H1 (cell line): ENCODE measurements at regions not wholly inside any gene's neighbourhood (a gene's known extent, or its start where the extent isn't known, plus 50 kb on each side); places are given as distances from the start of the nearest gene placed in this dataset.

Experiments used
- CTCF ChIA-PET: fragments of 300-600 bp; sonication (Branson Sonifier 250); formaldehyde crosslinking; loops from one replicate; lab custom pipeline; 2021; ENCODE audit not compliant: partially characterized antibody; lab: Charles Lee
- POLR2A ChIA-PET: fragments of 300-600 bp; sonication (Branson Sonifier 250); formaldehyde crosslinking; loops from one replicate; lab custom pipeline; 2021; ENCODE audit warnings: inconsistent platforms; ENCODE audit not compliant: partially characterized antibody; lab: Charles Lee
- DNase-seq, 2 experiments: peaks; one replicate each; pipeline versions ENCODE4 v3.0.0 to v3.0.0-alpha.2; 2010 to 2022; ENCODE audit warnings: low spot score in 2 of 2, low read depth in 1 of 2, mixed read lengths in 1 of 2
- FAIRE-seq: peaks from 2 replicates; lab custom pipeline; 2011; peaks lifted over from hg19 to GRCh38; lab: Jason Lieb, UNC
- H2AFZ ChIP-seq: 2 replicates; pipeline ENCODE4 v1.8.1; 2012; ENCODE audit warnings: low read length, inconsistent platforms
- H2AK5ac ChIP-seq: 2 replicates; pipeline ENCODE4 v1.6.1; 2013; ENCODE audit warnings: low read depth, low read length
- H2BK120ac ChIP-seq: replicated peaks from 2 replicates; pipeline ENCODE3; 2013; ENCODE audit warnings: low read depth, low read length, inconsistent platforms
- H2BK12ac ChIP-seq: 2 replicates; pipeline ENCODE4 v1.6.1; 2013; ENCODE audit warnings: low read depth, low read length
- H2BK15ac ChIP-seq: 2 replicates; pipeline ENCODE4 v1.6.1; 2013; ENCODE audit warnings: low read length
- H2BK20ac ChIP-seq: 2 replicates; pipeline ENCODE4 v1.6.1; 2013; ENCODE audit warnings: low read length
- H2BK5ac ChIP-seq: 2 replicates; pipeline ENCODE4 v1.6.1; 2013; ENCODE audit warnings: low read depth, low read length
- H3K14ac ChIP-seq: 2 replicates; pipeline ENCODE4 v1.6.1; 2013; ENCODE audit warnings: inconsistent platforms; ENCODE audit not compliant: insufficient read length
- H3K18ac ChIP-seq: 2 replicates; pipeline ENCODE4 v1.6.1; 2013; ENCODE audit warnings: low read length; ENCODE audit errors: extremely low read depth
- H3K23ac ChIP-seq: 2 replicates; pipeline ENCODE4 v1.6.1; 2013; ENCODE audit warnings: inconsistent platforms; ENCODE audit not compliant: insufficient read length
- H3K23me2 ChIP-seq: 2 replicates; pipeline ENCODE4 v1.6.1; 2013; ENCODE audit warnings: low read depth, low read length
- H3K27ac ChIP-seq: 2 replicates; pipeline ENCODE4 v1.6.1; 2011; ENCODE audit warnings: low read depth, low read length, inconsistent platforms
- H3K27me3 ChIP-seq, 4 experiments: replicated peaks in 1 of 4; 1 replicate in 1 of 4; 2 replicates in 3 of 4; pipeline versions ENCODE4 v1.6.1 to v1.8.1; 2011 to 2013; ENCODE audit warnings: low read length in 3 of 4, mild to moderate bottlenecking in 3 of 4, inconsistent platforms in 2 of 4, mixed read lengths in 2 of 4, moderate library complexity in 1 of 4; ENCODE audit not compliant: control insufficient read depth in 3 of 4, insufficient read depth in 3 of 4; ENCODE audit errors: extremely low read depth in 1 of 4
- H3K36me3 ChIP-seq, 4 experiments: 2 replicates each; pipeline versions ENCODE4 v1.6.1 to v1.8.1; 2011 to 2013; ENCODE audit warnings: mild to moderate bottlenecking in 4 of 4, low read length in 3 of 4, moderate library complexity in 2 of 4, control low read depth in 1 of 4, inconsistent platforms in 1 of 4; ENCODE audit not compliant: insufficient read depth in 4 of 4, control insufficient read depth in 2 of 4
- H3K4ac ChIP-seq: replicated peaks from 2 replicates; pipeline ENCODE3; 2013; ENCODE audit warnings: low read length, low read depth, mixed read lengths, inconsistent platforms; ENCODE audit not compliant: insufficient read length
- H3K4me1 ChIP-seq, 4 experiments: replicated peaks in 1 of 4; 1 replicate in 1 of 4; 2 replicates in 3 of 4; pipeline versions ENCODE4 v1.6.1 to v1.8.1; 2011 to 2013; ENCODE audit warnings: low read length in 3 of 4, inconsistent platforms in 2 of 4, mixed read lengths in 1 of 4; ENCODE audit not compliant: insufficient read depth in 4 of 4, control insufficient read depth in 3 of 4
- H3K4me2 ChIP-seq, 2 experiments: 2 replicates each; pipeline versions ENCODE4 v1.6.1 to v1.8.1; 2011 to 2013; ENCODE audit warnings: low read depth in 2 of 2, low read length in 2 of 2, control low read depth in 1 of 2, inconsistent platforms in 1 of 2, mild to moderate bottlenecking in 1 of 2; ENCODE audit not compliant: insufficient read depth in 1 of 2
- H3K4me3 ChIP-seq, 4 experiments: fragments of 200-600, 300-600 bp in 1 of 4; sonication (generic), shearing (Covaris generic), sonication (Bioruptor Twin) in 1 of 4; 2 replicates each; pipeline versions ENCODE4 v1.5.1 to v1.8.1; 2011 to 2016; ENCODE audit warnings: low read length in 4 of 4, low read depth in 3 of 4, control low read depth in 2 of 4, inconsistent platforms in 2 of 4, mild to moderate bottlenecking in 2 of 4, mixed read lengths in 1 of 4, moderate library complexity in 1 of 4; ENCODE audit not compliant: insufficient read depth in 2 of 4; ENCODE audit errors: extremely low read depth in 1 of 4
- H3K56ac ChIP-seq: replicated peaks from 2 replicates; pipeline ENCODE3; 2013; ENCODE audit warnings: low read depth, mild to moderate bottlenecking, mixed read lengths, low read length, inconsistent platforms; ENCODE audit not compliant: insufficient read length
- H3K79me1 ChIP-seq: 2 replicates; pipeline ENCODE4 v1.6.1; 2013; ENCODE audit warnings: low read depth, low read length, control low read depth
- H3K79me2 ChIP-seq, 2 experiments: 2 replicates each; pipeline versions ENCODE4 v1.6.1 to v1.8.1; 2012 to 2013; ENCODE audit warnings: low read length in 2 of 2, mild to moderate bottlenecking in 2 of 2, inconsistent platforms in 1 of 2; ENCODE audit not compliant: insufficient read depth in 2 of 2, control insufficient read depth in 1 of 2
- H3K9ac ChIP-seq, 4 experiments: replicated peaks in 1 of 4; 1 replicate in 1 of 4; 2 replicates in 3 of 4; pipeline versions ENCODE4 v1.6.1 to v1.8.1; 2011 to 2013; ENCODE audit warnings: low read depth in 3 of 4, low read length in 3 of 4, control low read depth in 2 of 4, mild to moderate bottlenecking in 2 of 4, moderate library complexity in 2 of 4, inconsistent platforms in 1 of 4; ENCODE audit errors: extremely low read depth in 1 of 4
- H3K9me3 ChIP-seq, 2 experiments: 2 replicates each; pipeline versions ENCODE4 v1.6.1 to v1.8.1; 2012 to 2013; ENCODE audit warnings: mild to moderate bottlenecking in 2 of 2, moderate library complexity in 2 of 2, control low read depth in 1 of 2, inconsistent platforms in 1 of 2, low read depth in 1 of 2, low read length in 1 of 2, mixed read lengths in 1 of 2; ENCODE audit not compliant: insufficient read depth in 2 of 2
- H4K20me1 ChIP-seq, 2 experiments: replicated peaks in 1 of 2; 2 replicates each; pipeline versions ENCODE3 to v1.8.1; 2011 to 2013; ENCODE audit warnings: inconsistent platforms in 2 of 2, low read length in 2 of 2, mild to moderate bottlenecking in 1 of 2; ENCODE audit not compliant: insufficient read depth in 2 of 2, control insufficient read depth in 1 of 2
- H4K5ac ChIP-seq: 2 replicates; pipeline ENCODE4 v1.6.1; 2013; ENCODE audit warnings: low read length, low read depth, mixed read lengths, inconsistent platforms; ENCODE audit not compliant: insufficient read length
- H4K8ac ChIP-seq: 2 replicates; pipeline ENCODE4 v1.8.0; 2013; ENCODE audit warnings: mild to moderate bottlenecking, moderate library complexity, low read length, inconsistent platforms; ENCODE audit not compliant: insufficient read depth; ENCODE audit errors: extremely low read depth
- H4K91ac ChIP-seq: replicated peaks from 2 replicates; pipeline ENCODE3; 2013; ENCODE audit warnings: low read length, mixed read lengths, inconsistent platforms; ENCODE audit not compliant: insufficient read length
- ASH2L ChIP-seq: fragments of 200-600, 300-600 bp; sonication (generic); IDR thresholded peaks from one replicate; pipeline ENCODE4 v1.7.1; 2017; ENCODE audit warnings: low read length
- BCL11A ChIP-seq, 2 experiments: IDR thresholded peaks; one replicate each; pipeline ENCODE4 v1.6.1; 2011; ENCODE audit warnings: low read depth in 2 of 2, low read length in 2 of 2, mild to moderate bottlenecking in 2 of 2
- CHD1 ChIP-seq: IDR thresholded peaks from 2 replicates; pipeline ENCODE4 v1.6.1; 2012; ENCODE audit warnings: low read depth, low read length, improper control_type of control experiment
- GABPA ChIP-seq: IDR thresholded peaks from 2 replicates; pipeline ENCODE4 v1.6.1; 2011; ENCODE audit warnings: mild to moderate bottlenecking, low read length, moderate library complexity, borderline replicate concordance; ENCODE audit not compliant: insufficient read depth
- HDAC2 ChIP-seq, 2 experiments: fragments of 300-600 bp in 1 of 2; sonication (generic) in 1 of 2; IDR thresholded peaks; 2 replicates each; pipeline ENCODE4 v1.6.1; 2011 to 2012; ENCODE audit warnings: low read depth in 2 of 2, low read length in 2 of 2, mild to moderate bottlenecking in 2 of 2, moderate library complexity in 2 of 2, borderline replicate concordance in 1 of 2, inconsistent platforms in 1 of 2
- KDM4A ChIP-seq: IDR thresholded peaks from one replicate; pipeline ENCODE4 v1.7.1; 2012; ENCODE audit warnings: low read depth, mild to moderate bottlenecking, moderate library complexity, low read length, inconsistent platforms; ENCODE audit not compliant: severe bottlenecking
- POLR2A ChIP-seq, 2 experiments: IDR thresholded peaks; 1 replicate in 1 of 2; 2 replicates in 1 of 2; pipeline ENCODE4 v1.6.1; 2011; ENCODE audit warnings: low read depth in 2 of 2, low read length in 2 of 2, mild to moderate bottlenecking in 2 of 2; ENCODE audit errors: control extremely low read depth in 1 of 2
- POU5F1 ChIP-seq: IDR thresholded peaks from 2 replicates; pipeline ENCODE4 v1.6.1; 2011; ENCODE audit warnings: low read depth, mild to moderate bottlenecking, low read length, moderate library complexity
- RBBP5 ChIP-seq: IDR thresholded peaks from 2 replicates; pipeline ENCODE4 v1.7.1; 2012; ENCODE audit warnings: low read depth, mild to moderate bottlenecking, inconsistent platforms, low read length, moderate library complexity, borderline replicate concordance
- SRF ChIP-seq: IDR thresholded peaks from 2 replicates; pipeline ENCODE4 v1.6.1; 2011; ENCODE audit warnings: mild to moderate bottlenecking, low read depth, low read length, moderate library complexity
- YY1 ChIP-seq: IDR thresholded peaks from 2 replicates; pipeline ENCODE4 v1.6.1; 2011; ENCODE audit warnings: low read depth, mild to moderate bottlenecking, low read length
- ZNF274 ChIP-seq: IDR thresholded peaks from 2 replicates; pipeline ENCODE4 v1.7.0; 2012; ENCODE audit warnings: low read length, borderline replicate concordance; ENCODE audit errors: extremely low read depth
- WGBS, 2 experiments: shearing (Covaris generic) in 1 of 2; methylation state at CpG; one replicate each; pipeline versions ENCODE4 v1.1.6 to v1.1.7; 2013 to 2015; ENCODE audit warnings: low lambda C conversion rate in 2 of 2, mixed read lengths in 2 of 2, inconsistent platforms in 1 of 2, low coverage in 1 of 2, missing lambda C conversion rate in 1 of 2; ENCODE audit not compliant: insufficient replicate concordance in 2 of 2, insufficient coverage in 1 of 2, insufficient read length in 1 of 2; ENCODE audit errors: extremely low coverage in 1 of 2, missing lambda C conversion rate in 1 of 2; 5-methylcytosine and 5-hydroxymethylcytosine counted together

GRCh38 chr3:59659755-59660154 lies 609.9 kb upstream of the CFAP20DC start:
- Histone ChIP-seq H2AK5ac (no peak overlapping the region), H3K4me1 (peaks cover 0 to 3% (median 0%) of the 10 kb centered on the region in 4 experiments; a peak in 1 of 7 replicates), H3K23me2 (no peaks in the 10 kb centered on the region), H3K4me2 (no peak overlapping the region), H3K79me1 (no peaks in the 10 kb centered on the region), H3K27me3 (peaks cover 0 to 1% (median 0%) of the 10 kb centered on the region in 4 experiments; a peak in 1 of 7 replicates), H3K56ac (no peak overlapping the region), H3K14ac (no peak overlapping the region), H2BK5ac (no peak overlapping the region), H4K8ac (peak overlapping the region; percentile 43; the same call in 1 of the 2 replicates), H3K18ac (no peak overlapping the region), H2BK15ac (no peak overlapping the region), H2BK20ac (no peak overlapping the region), H4K91ac (no peak overlapping the region), H3K9me3 (no peaks in the 10 kb centered on the region), H3K9ac (no peak overlapping the region), H2BK120ac (no peak overlapping the region), H3K79me2 (no peaks in the 10 kb centered on the region), H3K23ac (no peak overlapping the region), H4K20me1 (no peaks in the 10 kb centered on the region), H3K4me3 (no peak overlapping the region), H2BK12ac (no peak overlapping the region), H4K5ac (no peak overlapping the region), H3K4ac (no peak overlapping the region), H3K36me3 (no peaks in the 10 kb centered on the region), H3K27ac (no peak overlapping the region), H2AFZ (no peak overlapping the region)
- FAIRE-seq, result no peak
- 91% methylated on average over 1 of the region's 1 CpG; no CpG with 5 or more reads in 1 of the 2 experiments for WGBS, 2 experiments
- peak in 1 of 2 experiments; percentile 19 for DNase-seq
- ChIA-PET CTCF (interaction anchor here (1.2 kb wide), 1 partner anchor 15 kb away, joined by 4 read pairs; no protein-coding TSS in a partner anchor), POLR2A (interaction anchor here (0.7 kb wide), 1 partner anchor 117 kb away, joined by 4 read pairs; no protein-coding TSS in a partner anchor)
- TF ChIP-seq RBBP5 (no peak), HDAC2 (IDR thresholded peaks at IDR 0.05; ENCODE audit: borderline replicate concordance in 1 of 2, low read depth in 2 of 2, low read length in 2 of 2) (no peak), GABPA (no peak), BCL11A (IDR thresholded peaks at IDR 0.05; ENCODE audit: low read depth in 2 of 2, low read length in 2 of 2) (no peak), CHD1 (no peak), YY1 (no peak), ZNF274 (no peak), SRF (no peak), KDM4A (no peak), POLR2A (IDR thresholded peaks at IDR 0.05; ENCODE audit: control extremely low read depth in 1 of 2, low read depth in 2 of 2, low read length in 2 of 2) (no peak), ASH2L (no peak), POU5F1 (no peak)
